ENCODE measurements at regions not wholly inside any gene's neighbourhood (a gene's known extent, or its start where the extent isn't known, plus 50 kb on each side); places are given as distances from the start of the nearest gene placed in this dataset.

DNA sequence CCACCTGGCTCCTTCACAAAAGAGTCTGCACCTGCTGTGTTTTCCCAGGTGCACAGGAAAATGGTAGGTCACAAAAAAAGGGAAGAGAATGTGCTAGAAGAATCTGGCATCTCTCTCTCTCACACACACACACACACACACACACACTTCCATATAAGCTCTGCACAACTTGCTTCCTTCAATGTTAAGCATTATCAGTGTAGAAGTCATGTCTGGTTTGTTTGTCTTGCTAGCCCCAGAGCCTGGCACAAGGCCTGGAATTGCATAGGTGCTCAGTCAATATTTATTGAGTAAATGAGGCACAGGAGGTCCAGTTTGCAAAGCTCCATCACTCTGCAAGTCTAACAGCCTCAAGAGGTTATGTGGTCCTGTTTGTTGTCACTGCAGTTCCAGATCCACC, 867.3 kb upstream of the AUTS2 start:
- Mint-ChIP-seq H3K27me3 (no peaks in the 10 kb centered on the region), H3K9me3 (peaks cover 0 to 35% (median 9%) of the 10 kb centered on the region in 8 donors)
- intact Hi-C loops (cut with micrococcal nuclease) = no loop called here

DNA sequence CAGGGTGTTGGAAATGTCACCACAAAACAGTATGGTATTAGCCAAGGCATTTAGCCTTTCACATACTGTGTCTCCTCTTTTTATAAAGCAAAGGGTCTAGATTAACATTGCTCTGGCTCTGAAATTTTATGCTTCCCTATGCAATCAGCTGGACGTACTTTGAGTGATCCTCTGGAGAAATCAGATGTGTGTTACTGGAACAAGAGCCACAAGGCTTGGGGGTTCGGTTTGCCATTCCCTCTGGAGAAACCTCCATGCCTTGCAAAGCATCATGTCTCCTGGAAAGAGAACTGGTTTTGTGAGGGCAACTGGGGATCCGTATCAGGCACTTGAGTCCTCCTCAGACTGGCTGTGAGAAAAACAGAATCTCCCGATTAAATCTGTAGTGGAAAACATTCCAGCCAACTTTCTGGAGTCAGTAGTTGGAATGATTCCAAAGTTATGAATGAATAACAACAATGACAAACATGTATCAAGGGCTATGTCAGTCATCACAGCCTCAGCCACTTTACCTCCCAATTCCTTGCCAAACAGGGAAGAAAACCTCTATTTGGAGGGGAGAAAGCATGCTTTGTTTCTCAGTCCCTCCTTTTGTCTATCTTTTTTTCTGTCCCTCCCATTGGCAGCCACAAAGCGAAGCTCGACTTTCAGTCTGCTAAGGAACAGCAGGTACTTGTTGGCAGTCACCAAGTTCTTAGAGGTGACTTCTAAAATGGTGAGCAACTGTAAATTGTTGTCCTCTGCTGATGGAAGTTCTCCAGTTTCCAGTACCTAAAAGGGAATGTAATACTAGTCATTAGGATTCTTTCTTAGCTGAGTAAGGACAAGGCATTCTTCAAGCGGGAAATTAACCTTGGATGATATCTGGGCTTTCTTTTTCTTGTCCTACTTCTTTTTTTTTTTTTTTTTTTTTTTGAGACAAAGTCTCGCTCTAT, 864.8 kb upstream of the AUTS2 start:
- Mint-ChIP-seq H3K27ac (no peak overlapping the region), H3K27me3 (no peaks in the 10 kb centered on the region), H3K36me3 (no peaks in the 10 kb centered on the region), H3K4me3 (no peak overlapping the region), H3K9me3 (peaks cover 0 to 18% (median 10%) of the 10 kb centered on the region in 8 donors), H3K4me1 (no peaks in the 10 kb centered on the region)
- intact Hi-C loops (cut with micrococcal nuclease) = no loop called here
- Histone ChIP-seq H3K27me3 (ENCODE audit: insufficient read depth, low read length) (no peaks in the 10 kb centered on the region), H3K27ac (ENCODE audit: low read depth, low read length) (no peak overlapping the region), H3K4me1 (ENCODE audit: insufficient read depth, low read length) (no peaks in the 10 kb centered on the region), H3K9me3 (ENCODE audit: control insufficient read depth in 1 of 2, low read length in 2 of 2) (peaks cover 0 to 7% of the 10 kb centered on the region in 2 donors), H3K36me3 (ENCODE audit: insufficient read depth, low read length) (no peaks in the 10 kb centered on the region), H3K4me3 (ENCODE audit: low read length in 2 of 2) (no peak overlapping the region)
- CTCF ChIA-PET (ENCODE audit: partially characterized antibody) = no interaction called here
- POLR2A ChIA-PET (ENCODE audit: partially characterized antibody) = no interaction called here
- no peak for DNase-seq

More for the DNA sequence above, 867.3 kb upstream of the AUTS2 start:
- no peaks in the 10 kb centered on the region for H3K4me1 ChIP-seq (ENCODE audit: insufficient read depth, low read length)
- Mint-ChIP-seq H3K36me3 (no peaks in the 10 kb centered on the region), H3K27ac (no peak overlapping the region), H3K4me3 (no peak overlapping the region), H3K4me1 (no peaks in the 10 kb centered on the region)
- H3K9me3 ChIP-seq (ENCODE audit: control insufficient read depth in 1 of 2, low read length in 2 of 2) = peaks cover 0 to 7% of the 10 kb centered on the region in 2 donors
- POLR2A ChIA-PET (ENCODE audit: partially characterized antibody) = no interaction called here
- no peak for DNase-seq
- H3K36me3 ChIP-seq (ENCODE audit: insufficient read depth, low read length) = no peaks in the 10 kb centered on the region
- no peaks in the 10 kb centered on the region for H3K27me3 ChIP-seq (ENCODE audit: insufficient read depth, low read length)
- CTCF ChIA-PET (ENCODE audit: partially characterized antibody) = no interaction called here
- no peak overlapping the region for H3K27ac ChIP-seq (ENCODE audit: low read depth, low read length)
- H3K4me3 ChIP-seq (ENCODE audit: low read length in 2 of 2) = no peak overlapping the region

GRCh38 chr7:68734431-68734830, 863.8 kb upstream of the AUTS2 start:
- Histone ChIP-seq H3K9me3 (ENCODE audit: control insufficient read depth in 1 of 2, low read length in 2 of 2) (peaks cover 0 to 7% of the 10 kb centered on the region in 2 donors), H3K27me3 (ENCODE audit: insufficient read depth, low read length) (no peaks in the 10 kb centered on the region), H3K36me3 (ENCODE audit: insufficient read depth, low read length) (no peaks in the 10 kb centered on the region), H3K4me1 (ENCODE audit: insufficient read depth, low read length) (no peaks in the 10 kb centered on the region), H3K4me3 (ENCODE audit: low read length in 2 of 2) (no peak overlapping the region), H3K27ac (ENCODE audit: low read depth, low read length) (no peak overlapping the region)
- ChIA-PET CTCF (ENCODE audit: partially characterized antibody) (no interaction called here), POLR2A (ENCODE audit: partially characterized antibody) (no interaction called here)
- no peak for DNase-seq
- Mint-ChIP-seq H3K9me3 (peaks cover 0 to 25% (median 12%) of the 10 kb centered on the region in 8 donors), H3K36me3 (no peaks in the 10 kb centered on the region), H3K4me1 (no peaks in the 10 kb centered on the region), H3K4me3 (no peak overlapping the region), H3K27me3 (no peaks in the 10 kb centered on the region), H3K27ac (no peak overlapping the region)
- intact Hi-C loops (cut with micrococcal nuclease) = no loop called here

GRCh38 chr7:68739306-68739705, 859.0 kb upstream of the AUTS2 start:
- Histone ChIP-seq H3K27ac (ENCODE audit: low read depth, low read length) (no peak overlapping the region), H3K4me1 (ENCODE audit: insufficient read depth, low read length) (no peaks in the 10 kb centered on the region), H3K36me3 (ENCODE audit: insufficient read depth, low read length) (no peaks in the 10 kb centered on the region), H3K27me3 (ENCODE audit: insufficient read depth, low read length) (no peaks in the 10 kb centered on the region), H3K9me3 (ENCODE audit: control insufficient read depth in 1 of 2, low read length in 2 of 2) (no peaks in the 10 kb centered on the region), H3K4me3 (ENCODE audit: low read length in 2 of 2) (no peak overlapping the region)
- Mint-ChIP-seq H3K9me3 (peaks cover 2 to 16% (median 7%) of the 10 kb centered on the region in 8 donors), H3K27me3 (no peaks in the 10 kb centered on the region), H3K36me3 (no peaks in the 10 kb centered on the region), H3K4me1 (no peaks in the 10 kb centered on the region), H3K27ac (no peak overlapping the region), H3K4me3 (no peak overlapping the region)
- intact Hi-C loops (cut with micrococcal nuclease) = no loop called here
- ChIA-PET POLR2A (ENCODE audit: partially characterized antibody) (no interaction called here), CTCF (ENCODE audit: partially characterized antibody) (interaction anchor here (1.6 kb wide), 1 partner anchor 10 kb away, joined by 3 read pairs; no protein-coding TSS in a partner anchor)
- no peak for DNase-seq

GRCh38 chr7:68744036-68744435, 854.2 kb upstream of the AUTS2 start:
- Histone ChIP-seq H3K9me3 (ENCODE audit: control insufficient read depth in 1 of 2, low read length in 2 of 2) (no peaks in the 10 kb centered on the region), H3K27me3 (ENCODE audit: insufficient read depth, low read length) (no peaks in the 10 kb centered on the region), H3K36me3 (ENCODE audit: insufficient read depth, low read length) (no peaks in the 10 kb centered on the region), H3K4me1 (ENCODE audit: insufficient read depth, low read length) (no peaks in the 10 kb centered on the region), H3K4me3 (ENCODE audit: low read length in 2 of 2) (no peak overlapping the region), H3K27ac (ENCODE audit: low read depth, low read length) (no peak overlapping the region)
- CTCF ChIA-PET (ENCODE audit: partially characterized antibody) = no interaction called here
- H3K36me3 Mint-ChIP-seq = no peaks in the 10 kb centered on the region
- H3K9me3 Mint-ChIP-seq = peaks cover 0 to 18% (median 2%) of the 10 kb centered on the region in 8 donors
- DNase-seq = no peak
- H3K4me3 Mint-ChIP-seq = no peak overlapping the region
- H3K27ac Mint-ChIP-seq = no peak overlapping the region
- no peaks in the 10 kb centered on the region for H3K4me1 Mint-ChIP-seq
- intact Hi-C loops (cut with micrococcal nuclease) = no loop called here
- POLR2A ChIA-PET (ENCODE audit: partially characterized antibody) = no interaction called here
- H3K27me3 Mint-ChIP-seq = no peaks in the 10 kb centered on the region

DNA sequence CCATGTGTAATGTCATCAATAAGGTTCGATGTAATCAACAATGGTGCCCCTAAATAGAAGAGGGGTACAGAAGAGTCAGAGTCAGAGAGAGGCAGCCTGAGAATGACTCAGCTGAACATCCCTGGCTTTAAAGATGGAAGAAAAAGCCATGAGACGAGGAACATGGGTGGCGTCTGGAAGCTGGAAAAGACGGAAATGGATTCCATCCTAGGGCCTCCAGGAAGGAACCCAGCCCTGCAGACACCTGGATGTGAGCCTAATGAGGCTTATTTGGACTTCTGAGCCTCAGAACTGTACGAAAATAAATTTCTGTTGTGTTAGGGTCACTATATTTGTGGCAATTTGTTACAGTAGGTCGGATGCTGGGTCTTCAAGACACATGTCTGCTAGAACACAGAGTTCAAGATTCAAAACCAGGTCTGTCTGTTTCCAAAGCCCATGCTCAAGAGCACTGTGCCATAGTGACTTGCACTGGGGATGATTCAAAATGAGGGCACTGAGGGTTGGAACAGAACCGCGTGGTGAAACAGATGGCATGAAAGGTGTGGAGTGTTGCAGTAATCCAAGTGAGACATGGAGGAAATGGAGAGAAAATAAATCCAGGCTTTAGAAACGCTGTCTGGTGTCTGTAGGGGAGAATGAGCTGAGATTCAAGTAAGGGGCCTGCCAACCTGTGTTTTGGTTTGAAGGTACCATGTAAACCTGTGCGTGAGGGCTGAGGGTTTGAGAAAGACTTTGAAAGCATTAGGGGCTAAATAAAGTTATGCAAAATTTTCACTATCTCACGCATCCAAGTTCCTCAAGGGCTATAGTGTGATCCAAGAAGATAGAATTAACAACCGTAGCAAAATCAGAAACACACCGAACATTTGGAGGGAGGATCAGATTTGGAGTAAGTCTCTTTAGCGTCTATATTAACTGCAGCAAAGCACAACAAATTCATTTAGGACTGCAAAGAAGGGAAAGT, 849.1 kb upstream of the AUTS2 start:
- no peak overlapping the region for H3K4me3 ChIP-seq (ENCODE audit: low read length in 2 of 2)
- no peaks in the 10 kb centered on the region for H3K9me3 ChIP-seq (ENCODE audit: control insufficient read depth in 1 of 2, low read length in 2 of 2)
- Mint-ChIP-seq H3K4me3 (no peak overlapping the region), H3K36me3 (peaks cover 0 to 1% of the 10 kb centered on the region in 2 donors), H3K27me3 (no peaks in the 10 kb centered on the region), H3K9me3 (peaks cover 0 to 30% (median 7%) of the 10 kb centered on the region in 8 donors), H3K27ac (no peak overlapping the region), H3K4me1 (no peaks in the 10 kb centered on the region)
- DNase-seq = no peak
- intact Hi-C loops (cut with micrococcal nuclease) = no loop called here
- ChIA-PET CTCF (ENCODE audit: partially characterized antibody) (no interaction called here), POLR2A (ENCODE audit: partially characterized antibody) (no interaction called here)
- H3K4me1 ChIP-seq (ENCODE audit: insufficient read depth, low read length) = no peaks in the 10 kb centered on the region
- no peaks in the 10 kb centered on the region for H3K36me3 ChIP-seq (ENCODE audit: insufficient read depth, low read length)
- H3K27me3 ChIP-seq (ENCODE audit: insufficient read depth, low read length) = no peaks in the 10 kb centered on the region
- no peak overlapping the region for H3K27ac ChIP-seq (ENCODE audit: low read depth, low read length)

DNA sequence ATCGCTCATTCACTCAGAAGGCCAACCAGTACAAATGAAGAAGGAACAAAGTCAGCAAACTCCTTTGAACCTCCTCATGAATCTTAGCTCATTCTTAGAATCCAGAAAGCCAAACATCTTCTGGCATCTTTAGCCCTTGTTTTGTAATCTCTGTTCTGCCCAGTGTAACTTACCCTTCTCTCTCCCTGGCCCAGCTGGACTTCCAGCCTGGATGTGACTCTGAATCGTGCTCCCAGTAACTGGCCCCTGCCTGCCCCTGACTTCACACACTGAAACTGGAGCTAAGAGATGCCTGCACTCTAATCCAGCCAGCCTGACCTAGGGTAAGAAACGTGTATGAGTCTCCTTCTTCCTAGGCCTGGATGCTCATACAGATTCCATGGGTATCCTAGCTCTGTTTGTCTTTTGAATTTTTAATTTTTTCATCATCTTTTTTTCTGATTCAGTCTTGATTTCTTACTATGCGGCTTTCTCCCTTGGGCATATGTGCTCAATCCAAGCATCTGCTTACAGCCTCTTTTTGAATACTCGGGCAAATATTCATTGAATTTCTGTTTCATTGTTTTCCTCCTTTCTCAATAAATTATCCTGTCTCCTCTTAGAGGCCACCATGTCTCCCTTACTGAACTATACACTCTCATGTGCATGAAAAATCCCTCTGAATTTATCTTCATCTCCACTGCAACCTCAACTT, 845.6 kb upstream of the AUTS2 start:
- Histone ChIP-seq H3K4me3 (ENCODE audit: low read length in 2 of 2) (no peak overlapping the region), H3K4me1 (ENCODE audit: insufficient read depth, low read length) (no peaks in the 10 kb centered on the region), H3K27ac (ENCODE audit: low read depth, low read length) (no peak overlapping the region), H3K9me3 (ENCODE audit: control insufficient read depth in 1 of 2, low read length in 2 of 2) (no peaks in the 10 kb centered on the region), H3K27me3 (ENCODE audit: insufficient read depth, low read length) (no peaks in the 10 kb centered on the region), H3K36me3 (ENCODE audit: insufficient read depth, low read length) (no peaks in the 10 kb centered on the region)
- Mint-ChIP-seq H3K9me3 (peaks cover 2 to 21% (median 8%) of the 10 kb centered on the region in 8 donors), H3K27me3 (no peaks in the 10 kb centered on the region), H3K4me1 (no peaks in the 10 kb centered on the region), H3K27ac (no peak overlapping the region), H3K36me3 (peaks cover 0 to 1% of the 10 kb centered on the region in 2 donors), H3K4me3 (no peak overlapping the region)
- intact Hi-C loops (cut with micrococcal nuclease) = no loop called here
- ChIA-PET POLR2A (ENCODE audit: partially characterized antibody) (no interaction called here), CTCF (ENCODE audit: partially characterized antibody) (no interaction called here)
- no peak for DNase-seq
